Esophagus muscularis mucosa (tissue), 4 donors: ENCODE measurements at regions not wholly inside any gene's neighbourhood (a gene's known extent, or its start where the extent isn't known, plus 50 kb on each side); places are given as distances from the start of the nearest gene placed in this dataset.

Experiments
- DNase-seq: peaks from one replicate; pipeline ENCODE4 v3.0.0-alpha.2; 2017; ENCODE audit errors: extremely low spot score
- H3K27ac ChIP-seq, 4 donors: fragments of 200-600 bp; sonication (generic); replicated peaks in 1 of 4; 1 replicate in 3 of 4; 2 replicates in 1 of 4; pipeline ENCODE4 v1.5.1; 2016 to 2019; ENCODE audit warnings: mild to moderate bottlenecking in 1 of 4
- H3K27me3 ChIP-seq, 4 donors: fragments of 200-600 bp; sonication (generic); one replicate each; pipeline versions ENCODE4 v1.5.1 to v1.6.0; 2016 to 2019
- H3K36me3 ChIP-seq, 4 donors: fragments of 200-600 bp; sonication (generic); one replicate each; pipeline ENCODE4 v1.5.1; 2016 to 2019
- H3K4me1 ChIP-seq, 4 donors: fragments of 200-600 bp; sonication (generic); one replicate each; pipeline ENCODE4 v1.5.1; 2016 to 2019
- H3K4me3 ChIP-seq, 4 donors: fragments of 200-600 bp; sonication (generic); 1 replicate in 2 of 4; 2 replicates in 2 of 4; pipeline ENCODE4 v1.5.1; 2016 to 2019; ENCODE audit warnings: mild to moderate bottlenecking in 4 of 4, moderate library complexity in 1 of 4
- H3K9me3 ChIP-seq, 4 donors: fragments of 200-600 bp; sonication (generic); 1 replicate in 3 of 4; 2 replicates in 1 of 4; pipeline ENCODE4 v1.5.1; 2016 to 2019
- EP300 ChIP-seq: sonication (generic); formaldehyde crosslinking; IDR thresholded peaks from one replicate; pipeline ENCODE4 v1.6.1; 2017; ENCODE audit warnings: antibody characterized with exemption
- POLR2A ChIP-seq: fragments of 450-650 bp; IDR thresholded peaks from one replicate; pipeline ENCODE4 v1.6.1; 2017; ENCODE audit warnings: antibody characterized with exemption, moderate library complexity, mild to moderate bottlenecking, low read depth
- POLR2AphosphoS5 ChIP-seq, 2 donors: sonication (generic); formaldehyde crosslinking; IDR thresholded peaks; one replicate each; pipeline ENCODE4 v1.6.1; 2017; ENCODE audit warnings: antibody characterized with exemption in 2 of 2
- WGBS: methylation state at CpG from one replicate; pipeline ENCODE4 v1.1.5; 2018; 5-methylcytosine and 5-hydroxymethylcytosine counted together
- intact Hi-C: fragments of 100-400 bp; cut with DNase I; formaldehyde crosslinking; loops from one replicate; pipeline ENCODE4 v1.15.1; 2023
- TF ChIP-seq, protein P1 (sequence below), 3 experiments: fragments of 200-600 bp in 2 of 3; fragments of 450-650 bp in 1 of 3; sonication (generic) in 2 of 3; IDR thresholded peaks; one replicate each; pipeline ENCODE4 v1.5.1; 2017 to 2019; ENCODE audit warnings: antibody characterized with exemption in 3 of 3, mild to moderate bottlenecking in 2 of 3, moderate library complexity in 1 of 3

GRCh38 chr1:5708346-5709245, 283.6 kb downstream of the NPHP4 start:
- no peak for DNase-seq
- WGBS, result 85% methylated on average over 25 of the region's 27 CpGs
- TF ChIP-seq POLR2A (no peak), EP300 (no peak), POLR2AphosphoS5 (IDR thresholded peaks at IDR 0.05) (no peak)
- TF ChIP-seq, protein P1, sequence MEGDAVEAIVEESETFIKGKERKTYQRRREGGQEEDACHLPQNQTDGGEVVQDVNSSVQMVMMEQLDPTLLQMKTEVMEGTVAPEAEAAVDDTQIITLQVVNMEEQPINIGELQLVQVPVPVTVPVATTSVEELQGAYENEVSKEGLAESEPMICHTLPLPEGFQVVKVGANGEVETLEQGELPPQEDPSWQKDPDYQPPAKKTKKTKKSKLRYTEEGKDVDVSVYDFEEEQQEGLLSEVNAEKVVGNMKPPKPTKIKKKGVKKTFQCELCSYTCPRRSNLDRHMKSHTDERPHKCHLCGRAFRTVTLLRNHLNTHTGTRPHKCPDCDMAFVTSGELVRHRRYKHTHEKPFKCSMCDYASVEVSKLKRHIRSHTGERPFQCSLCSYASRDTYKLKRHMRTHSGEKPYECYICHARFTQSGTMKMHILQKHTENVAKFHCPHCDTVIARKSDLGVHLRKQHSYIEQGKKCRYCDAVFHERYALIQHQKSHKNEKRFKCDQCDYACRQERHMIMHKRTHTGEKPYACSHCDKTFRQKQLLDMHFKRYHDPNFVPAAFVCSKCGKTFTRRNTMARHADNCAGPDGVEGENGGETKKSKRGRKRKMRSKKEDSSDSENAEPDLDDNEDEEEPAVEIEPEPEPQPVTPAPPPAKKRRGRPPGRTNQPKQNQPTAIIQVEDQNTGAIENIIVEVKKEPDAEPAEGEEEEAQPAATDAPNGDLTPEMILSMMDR (IDR thresholded peaks at IDR 0.05), result no peak

GRCh38 chr1:5707566-5708345, 284.5 kb downstream of the NPHP4 start:
- intact Hi-C loops, result no loop called here
- DNase-seq, result no peak
- 84% methylated on average over 12 of the region's 12 CpGs for WGBS

More at GRCh38 chr1:5708346-5709245, 283.6 kb downstream of the NPHP4 start:
- intact Hi-C loops, result no loop called here
- H3K9me3 ChIP-seq, result no peaks in the 10 kb centered on the region
- H3K4me3 ChIP-seq, result no peak overlapping the region
- H3K4me1 ChIP-seq, result no peaks in the 10 kb centered on the region
- H3K36me3 ChIP-seq, result no peaks in the 10 kb centered on the region
- peaks cover 0 to 50% (median 0%) of the 10 kb centered on the region in 4 donors for H3K27me3 ChIP-seq
- no peak overlapping the region for H3K27ac ChIP-seq

GRCh38 chr1:5706239-5706638, 286.0 kb downstream of the NPHP4 start:
- Histone ChIP-seq H3K27me3 (peaks cover 0 to 36% (median 0%) of the 10 kb centered on the region in 4 donors), H3K36me3 (no peaks in the 10 kb centered on the region), H3K9me3 (no peaks in the 10 kb centered on the region), H3K4me1 (no peaks in the 10 kb centered on the region), H3K27ac (no peak overlapping the region), H3K4me3 (no peak overlapping the region)
- intact Hi-C loops, result no loop called here
- DNase-seq, result no peak
- TF ChIP-seq EP300 (no peak), POLR2AphosphoS5 (IDR thresholded peaks at IDR 0.05) (no peak), POLR2A (no peak)
- TF ChIP-seq, protein P1 (IDR thresholded peaks at IDR 0.05), result no peak
- WGBS, result 91% methylated on average over 5 of the region's 5 CpGs

More at GRCh38 chr1:5707566-5708345, 284.5 kb downstream of the NPHP4 start:
- no peak overlapping the region for H3K4me3 ChIP-seq
- H3K9me3 ChIP-seq, result no peaks in the 10 kb centered on the region
- no peak overlapping the region for H3K27ac ChIP-seq
- TF ChIP-seq POLR2AphosphoS5 (IDR thresholded peaks at IDR 0.05), result no peak
- no peak for TF ChIP-seq EP300
- TF ChIP-seq, protein P1 (IDR thresholded peaks at IDR 0.05), result no peak
- no peak for TF ChIP-seq POLR2A
- no peaks in the 10 kb centered on the region for H3K4me1 ChIP-seq
- no peaks in the 10 kb centered on the region for H3K36me3 ChIP-seq
- H3K27me3 ChIP-seq, result peaks cover 0 to 50% (median 0%) of the 10 kb centered on the region in 4 donors

GRCh38 chr1:5705751-5706150, 286.5 kb downstream of the NPHP4 start:
- H3K4me1 ChIP-seq, result no peaks in the 10 kb centered on the region
- H3K36me3 ChIP-seq, result no peaks in the 10 kb centered on the region
- no peak overlapping the region for H3K4me3 ChIP-seq
- WGBS, result 82% methylated on average over 10 of the region's 10 CpGs
- H3K27me3 ChIP-seq, result peaks cover 0 to 32% (median 0%) of the 10 kb centered on the region in 4 donors
- H3K9me3 ChIP-seq, result no peaks in the 10 kb centered on the region
- H3K27ac ChIP-seq, result no peak overlapping the region
- TF ChIP-seq, protein P1 (IDR thresholded peaks at IDR 0.05), result no peak
- TF ChIP-seq POLR2A, result no peak
- TF ChIP-seq POLR2AphosphoS5 (IDR thresholded peaks at IDR 0.05), result no peak
- TF ChIP-seq EP300, result no peak
- intact Hi-C loops, result no loop called here
- DNase-seq, result no peak
